ENCODE measurements at regions not wholly inside any gene's neighbourhood (a gene's known extent, or its start where the extent isn't known, plus 50 kb on each side); places are given as distances from the start of the nearest gene placed in this dataset.

DNA sequence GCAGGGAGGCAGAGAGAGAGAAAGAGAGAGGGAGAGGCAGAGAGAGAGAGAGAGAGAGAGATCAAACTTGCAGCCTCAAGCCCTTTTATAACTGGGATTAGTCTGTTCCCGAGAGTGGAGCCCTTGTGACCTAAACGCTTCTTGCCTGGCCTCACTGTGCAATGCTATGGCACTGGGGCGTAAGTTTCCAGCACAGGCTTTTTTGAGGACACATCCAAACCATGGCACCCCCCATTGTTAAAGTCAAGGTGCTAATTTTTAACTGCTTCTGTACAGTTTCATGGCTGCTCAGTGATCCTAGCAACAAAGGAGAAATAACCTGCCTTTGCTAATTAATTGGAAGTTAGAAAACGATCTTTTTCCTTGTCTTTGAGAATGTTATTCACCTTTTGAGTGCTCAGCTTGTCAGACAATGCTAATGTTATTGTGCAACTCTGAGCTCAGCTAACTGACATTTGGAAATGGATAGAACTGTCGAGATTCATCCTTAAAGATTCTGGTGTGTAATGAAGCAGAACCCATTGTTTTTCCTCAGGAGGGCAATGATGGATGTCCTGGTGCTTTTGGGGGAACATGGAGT lies 268.4 kb downstream of the GLRX3 start:
- H3K27ac Mint-ChIP-seq: no peak overlapping the region
- Histone ChIP-seq H3K4me1 (ENCODE audit: insufficient read depth, low read length) (no peaks in the 10 kb centered on the region), H3K27ac (ENCODE audit: low read depth, low read length) (no peak overlapping the region), H3K4me3 (ENCODE audit: low read length in 2 of 2) (no peak overlapping the region), H3K36me3 (ENCODE audit: insufficient read depth, low read length) (no peaks in the 10 kb centered on the region), H3K9me3 (ENCODE audit: control insufficient read depth in 1 of 2, low read length in 2 of 2) (no peaks in the 10 kb centered on the region), H3K27me3 (ENCODE audit: insufficient read depth, low read length) (no peaks in the 10 kb centered on the region)
- intact Hi-C loops (cut with micrococcal nuclease): no loop called here
- ChIA-PET CTCF (ENCODE audit: partially characterized antibody) (no interaction called here), POLR2A (ENCODE audit: partially characterized antibody) (no interaction called here)
- no peak for DNase-seq
- H3K36me3 Mint-ChIP-seq: no peaks in the 10 kb centered on the region
- no peak overlapping the region for H3K4me3 Mint-ChIP-seq
- peaks cover 0 to 5% (median 0%) of the 10 kb centered on the region in 8 donors for H3K9me3 Mint-ChIP-seq
- no peaks in the 10 kb centered on the region for H3K4me1 Mint-ChIP-seq
- peaks cover 0 to 4% of the 10 kb centered on the region in 2 donors for H3K27me3 Mint-ChIP-seq

DNA sequence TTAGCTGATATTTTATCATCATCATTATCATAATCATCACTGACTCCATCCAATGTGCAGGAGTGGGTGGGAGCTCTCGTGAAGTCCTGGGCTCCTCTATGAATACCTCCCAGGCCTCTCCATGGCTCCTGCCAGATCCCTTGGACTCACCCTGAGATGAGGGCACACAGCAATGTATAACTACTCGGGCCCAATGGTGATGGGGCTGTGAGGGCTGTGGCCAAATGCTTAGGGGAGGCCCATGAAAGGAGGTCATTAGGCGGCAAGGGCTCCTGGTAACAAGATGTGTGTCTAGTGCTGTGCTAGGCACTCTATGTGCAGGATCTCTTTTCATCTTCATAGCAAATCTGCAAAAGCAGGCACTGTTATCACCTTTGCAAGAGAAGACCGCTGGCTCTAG lies 270.9 kb downstream of the GLRX3 start:
- Mint-ChIP-seq H3K9me3 (peaks cover 0 to 5% (median 0%) of the 10 kb centered on the region in 8 donors), H3K36me3 (no peaks in the 10 kb centered on the region), H3K4me3 (no peak overlapping the region), H3K27ac (no peak overlapping the region), H3K27me3 (peaks cover 0 to 4% of the 10 kb centered on the region in 2 donors), H3K4me1 (no peaks in the 10 kb centered on the region)
- CTCF ChIA-PET (ENCODE audit: partially characterized antibody): no interaction called here
- no peak overlapping the region for H3K27ac ChIP-seq (ENCODE audit: low read depth, low read length)
- H3K9me3 ChIP-seq (ENCODE audit: control insufficient read depth in 1 of 2, low read length in 2 of 2): no peaks in the 10 kb centered on the region
- POLR2A ChIA-PET (ENCODE audit: partially characterized antibody): no interaction called here
- no peaks in the 10 kb centered on the region for H3K27me3 ChIP-seq (ENCODE audit: insufficient read depth, low read length)
- DNase-seq: no peak
- intact Hi-C loops (cut with micrococcal nuclease): no loop called here
- no peaks in the 10 kb centered on the region for H3K4me1 ChIP-seq (ENCODE audit: insufficient read depth, low read length)
- no peak overlapping the region for H3K4me3 ChIP-seq (ENCODE audit: low read length in 2 of 2)
- H3K36me3 ChIP-seq (ENCODE audit: insufficient read depth, low read length): no peaks in the 10 kb centered on the region

- H3K9me3 Mint-ChIP-seq: peaks cover 0 to 5% (median 0%) of the 10 kb centered on the region in 8 donors
- Histone ChIP-seq H3K27me3 (ENCODE audit: insufficient read depth, low read length) (no peaks in the 10 kb centered on the region), H3K27ac (ENCODE audit: low read depth, low read length) (no peak overlapping the region), H3K9me3 (ENCODE audit: control insufficient read depth in 1 of 2, low read length in 2 of 2) (no peaks in the 10 kb centered on the region), H3K4me1 (ENCODE audit: insufficient read depth, low read length) (no peaks in the 10 kb centered on the region), H3K36me3 (ENCODE audit: insufficient read depth, low read length) (no peaks in the 10 kb centered on the region), H3K4me3 (ENCODE audit: low read length in 2 of 2) (no peak overlapping the region)
- no peak overlapping the region for H3K27ac Mint-ChIP-seq
- no peaks in the 10 kb centered on the region for H3K27me3 Mint-ChIP-seq
- ChIA-PET CTCF (ENCODE audit: partially characterized antibody) (no interaction called here), POLR2A (ENCODE audit: partially characterized antibody) (no interaction called here)
- no peak for DNase-seq
- no peaks in the 10 kb centered on the region for H3K4me1 Mint-ChIP-seq
- H3K36me3 Mint-ChIP-seq: no peaks in the 10 kb centered on the region
- intact Hi-C loops (cut with micrococcal nuclease): no loop called here
- H3K4me3 Mint-ChIP-seq: no peak overlapping the region
Observed at GRCh38 chr10:130409331-130409730, 273.1 kb downstream of the GLRX3 start.

GRCh38 chr10:130409931-130410330 lies 273.7 kb downstream of the GLRX3 start:
- no peak for DNase-seq
- H3K4me1 ChIP-seq (ENCODE audit: insufficient read depth, low read length): no peaks in the 10 kb centered on the region
- no peaks in the 10 kb centered on the region for H3K36me3 ChIP-seq (ENCODE audit: insufficient read depth, low read length)
- Mint-ChIP-seq H3K27me3 (no peaks in the 10 kb centered on the region), H3K4me1 (no peaks in the 10 kb centered on the region), H3K4me3 (no peak overlapping the region), H3K36me3 (no peaks in the 10 kb centered on the region), H3K27ac (no peak overlapping the region), H3K9me3 (peaks cover 0 to 5% (median 0%) of the 10 kb centered on the region in 8 donors)
- H3K27ac ChIP-seq (ENCODE audit: low read depth, low read length): no peak overlapping the region
- CTCF ChIA-PET (ENCODE audit: partially characterized antibody): no interaction called here
- no peaks in the 10 kb centered on the region for H3K9me3 ChIP-seq (ENCODE audit: control insufficient read depth in 1 of 2, low read length in 2 of 2)
- intact Hi-C loops (cut with micrococcal nuclease): no loop called here
- no peaks in the 10 kb centered on the region for H3K27me3 ChIP-seq (ENCODE audit: insufficient read depth, low read length)
- no peak overlapping the region for H3K4me3 ChIP-seq (ENCODE audit: low read length in 2 of 2)
- POLR2A ChIA-PET (ENCODE audit: partially characterized antibody): no interaction called here

DNA sequence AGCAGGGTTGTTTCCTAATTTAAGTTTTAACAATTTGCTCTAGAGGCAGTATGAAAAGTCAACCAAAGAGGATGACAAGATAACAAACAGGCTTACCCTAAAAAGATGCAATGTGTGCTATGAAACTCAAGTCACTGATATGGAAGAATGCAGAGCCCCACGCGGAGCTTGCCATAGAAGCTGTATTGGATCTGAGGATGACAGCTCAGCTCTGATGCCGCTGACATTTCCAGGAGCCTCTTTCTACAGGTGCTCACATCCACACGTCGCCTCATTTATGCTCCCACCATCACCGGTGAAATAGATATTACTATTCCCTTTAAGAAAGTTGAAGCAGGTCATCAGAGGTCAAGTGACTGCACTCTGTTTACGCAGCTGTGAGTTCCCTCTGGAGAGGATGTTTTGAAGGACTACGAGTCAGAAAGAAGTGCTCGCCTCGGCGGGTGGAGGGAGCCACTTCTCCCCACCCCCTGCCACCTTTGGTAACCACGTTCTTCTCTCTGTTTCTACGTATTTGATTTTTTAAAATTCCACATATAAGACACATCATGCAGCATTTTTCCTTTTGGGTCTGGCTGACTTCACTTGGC lies 275.4 kb downstream of the GLRX3 start:
- no peak overlapping the region for H3K27ac Mint-ChIP-seq
- Histone ChIP-seq H3K9me3 (ENCODE audit: control insufficient read depth in 1 of 2, low read length in 2 of 2) (no peaks in the 10 kb centered on the region), H3K27me3 (ENCODE audit: insufficient read depth, low read length) (no peaks in the 10 kb centered on the region), H3K4me3 (ENCODE audit: low read length in 2 of 2) (no peak overlapping the region), H3K27ac (ENCODE audit: low read depth, low read length) (no peak overlapping the region), H3K4me1 (ENCODE audit: insufficient read depth, low read length) (no peaks in the 10 kb centered on the region), H3K36me3 (ENCODE audit: insufficient read depth, low read length) (no peaks in the 10 kb centered on the region)
- H3K27me3 Mint-ChIP-seq: peaks cover 0 to 6% of the 10 kb centered on the region in 2 donors
- H3K4me3 Mint-ChIP-seq: no peak overlapping the region
- H3K4me1 Mint-ChIP-seq: no peaks in the 10 kb centered on the region
- DNase-seq: no peak
- peaks cover 0 to 5% (median 0%) of the 10 kb centered on the region in 8 donors for H3K9me3 Mint-ChIP-seq
- intact Hi-C loops (cut with micrococcal nuclease): no loop called here
- no peaks in the 10 kb centered on the region for H3K36me3 Mint-ChIP-seq
- ChIA-PET POLR2A (ENCODE audit: partially characterized antibody) (no interaction called here), CTCF (ENCODE audit: partially characterized antibody) (no interaction called here)

- Mint-ChIP-seq H3K9me3 (peaks cover 0 to 5% (median under 1%) of the 10 kb centered on the region in 8 donors), H3K27me3 (peaks cover 0 to 6% of the 10 kb centered on the region in 2 donors), H3K36me3 (no peaks in the 10 kb centered on the region), H3K4me3 (no peak overlapping the region), H3K27ac (no peak overlapping the region), H3K4me1 (no peaks in the 10 kb centered on the region)
- Histone ChIP-seq H3K4me1 (ENCODE audit: insufficient read depth, low read length) (no peaks in the 10 kb centered on the region), H3K27me3 (ENCODE audit: insufficient read depth, low read length) (no peaks in the 10 kb centered on the region), H3K36me3 (ENCODE audit: insufficient read depth, low read length) (no peaks in the 10 kb centered on the region), H3K27ac (ENCODE audit: low read depth, low read length) (no peak overlapping the region), H3K4me3 (ENCODE audit: low read length in 2 of 2) (no peak overlapping the region), H3K9me3 (ENCODE audit: control insufficient read depth in 1 of 2, low read length in 2 of 2) (no peaks in the 10 kb centered on the region)
- CTCF ChIA-PET (ENCODE audit: partially characterized antibody): no interaction called here
- intact Hi-C loops (cut with micrococcal nuclease): no loop called here
- DNase-seq: no peak
- POLR2A ChIA-PET (ENCODE audit: partially characterized antibody): no interaction called here
Observed at GRCh38 chr10:130412317-130412716, 276.1 kb downstream of the GLRX3 start.

DNA sequence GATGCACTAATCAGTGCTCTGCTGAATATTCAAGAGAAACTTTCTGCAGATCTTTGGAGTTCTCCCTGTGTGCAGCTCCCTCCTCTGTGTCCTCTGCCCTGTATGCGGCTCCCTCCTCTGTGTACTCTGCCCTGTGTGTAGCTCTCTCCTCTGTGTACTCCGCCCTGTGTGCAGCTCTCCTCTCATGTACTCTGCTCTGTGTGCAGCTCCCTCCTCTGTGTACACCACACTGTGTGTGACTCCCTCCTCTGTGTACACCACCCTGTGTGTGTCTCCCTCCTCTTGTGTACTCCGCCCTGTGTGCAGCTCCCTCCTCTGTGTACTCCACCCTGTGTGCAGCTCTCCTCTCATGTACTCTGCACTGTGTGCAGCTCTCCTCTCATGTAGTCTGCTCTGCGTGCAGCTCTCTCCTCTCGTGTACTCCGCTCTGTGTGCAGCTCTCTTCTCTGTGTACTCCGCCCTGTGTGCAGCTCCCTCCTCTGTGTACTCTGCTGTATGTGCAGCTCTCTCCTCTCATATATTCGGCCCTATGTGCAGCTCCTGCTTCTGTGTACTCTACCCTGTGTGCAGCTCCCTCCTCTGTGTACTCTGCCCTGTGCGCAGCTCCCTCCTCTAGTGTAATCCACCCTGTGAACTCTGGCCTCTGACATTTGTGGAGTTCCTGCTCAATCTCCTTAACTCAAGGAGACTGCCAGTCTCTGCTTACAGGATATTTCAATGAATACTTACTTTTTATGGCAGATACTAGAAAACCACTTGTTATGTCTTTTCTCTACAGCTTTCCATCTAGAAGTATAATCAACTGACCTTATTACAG lies 280.4 kb downstream of the GLRX3 start:
- no peaks in the 10 kb centered on the region for H3K36me3 Mint-ChIP-seq
- peaks cover 0 to 4% (median 0%) of the 10 kb centered on the region in 8 donors for H3K9me3 Mint-ChIP-seq
- H3K4me1 Mint-ChIP-seq: no peaks in the 10 kb centered on the region
- H3K4me1 ChIP-seq (ENCODE audit: insufficient read depth, low read length): no peaks in the 10 kb centered on the region
- H3K4me3 ChIP-seq (ENCODE audit: low read length in 2 of 2): no peak overlapping the region
- H3K27me3 Mint-ChIP-seq: peaks cover 0 to 6% of the 10 kb centered on the region in 2 donors
- DNase-seq: no peak
- H3K27ac ChIP-seq (ENCODE audit: low read depth, low read length): no peak overlapping the region
- H3K27ac Mint-ChIP-seq: no peak overlapping the region
- ChIA-PET POLR2A (ENCODE audit: partially characterized antibody) (no interaction called here), CTCF (ENCODE audit: partially characterized antibody) (no interaction called here)
- H3K4me3 Mint-ChIP-seq: no peak overlapping the region
- intact Hi-C loops (cut with micrococcal nuclease): no loop called here
- no peaks in the 10 kb centered on the region for H3K27me3 ChIP-seq (ENCODE audit: insufficient read depth, low read length)
- H3K36me3 ChIP-seq (ENCODE audit: insufficient read depth, low read length): no peaks in the 10 kb centered on the region
- no peaks in the 10 kb centered on the region for H3K9me3 ChIP-seq (ENCODE audit: control insufficient read depth in 1 of 2, low read length in 2 of 2)

Measured in CD4-positive, alpha-beta memory T cell (primary cell).